GM12878 (cell line): ENCODE measurements at regions not wholly inside any gene's neighbourhood (a gene's known extent, or its start where the extent isn't known, plus 50 kb on each side); places are given as distances from the start of the nearest gene placed in this dataset.
A peak's percentile ranks its signal among the peaks of the same experiment; 100 is the strongest.

Source experiments
- ATAC-seq: fragments of 200-7000 bp; cut with Tn5 transposase; 3 replicates; pipeline ENCODE4 v1.9.1; 2020; ENCODE audit warnings: mild to moderate bottlenecking, moderate library complexity
- BruUV-seq: library from RNA; stranded (reverse); fragments of 400-500 nt; replicated peaks from 2 replicates; lab custom pipeline; 2021; lab: Mats Ljungman, UMichigan
- CTCF ChIA-PET: fragments of 300-600 bp; sonication (Branson Sonifier 250); formaldehyde crosslinking; extraction: SDS; loops from one replicate; lab custom pipeline; 2021; ENCODE audit warnings: inconsistent platforms; lab: Yijun Ruan, JAX
- POLR2A ChIA-PET: fragments of 350-600 bp; formaldehyde crosslinking; extraction: SDS; loops from one replicate; lab custom pipeline; 2021; ENCODE audit warnings: inconsistent platforms; lab: Charles Lee
- RAD21 ChIA-PET: fragments of 300-600 bp; sonication (Branson Sonifier 250); formaldehyde crosslinking; loops from one replicate; lab custom pipeline; 2023; ENCODE audit warnings: antibody characterized with exemption; ENCODE audit not compliant: unreplicated experiment; lab: Charles Lee
- SMC1A ChIA-PET: fragments of 300-600 bp; sonication (Branson Sonifier 250); formaldehyde crosslinking; loops from one replicate; lab custom pipeline; 2023; ENCODE audit not compliant: unreplicated experiment, uncharacterized antibody; lab: Charles Lee
- DNase-seq: peaks from one replicate; pipeline ENCODE4 v3.0.0-alpha.2; 2011; ENCODE audit warnings: low read depth, low spot score
- FAIRE-seq: peaks from 3 replicates; lab custom pipeline; 2011; peaks lifted over from hg19 to GRCh38; lab: Jason Lieb, UNC
- H2AFZ ChIP-seq: 2 replicates; pipeline ENCODE4 v1.6.0; 2011; ENCODE audit warnings: low read depth, low read length, control low read depth; ENCODE audit not compliant: control insufficient read depth
- H3K27ac ChIP-seq: 2 replicates; pipeline ENCODE4 v1.5.1; 2011; ENCODE audit warnings: control low read depth; ENCODE audit not compliant: control insufficient read depth, insufficient read depth
- H3K27me3 ChIP-seq, 2 experiments: replicated peaks in 1 of 2; 2 replicates each; pipeline versions ENCODE4 v1.6.0 to v1.6.1; 2011; ENCODE audit warnings: low read length in 1 of 2; ENCODE audit not compliant: control insufficient read depth in 2 of 2, insufficient read depth in 2 of 2
- H3K36me3 ChIP-seq, 2 experiments: 2 replicates each; pipeline ENCODE4 v1.5.1; 2011; ENCODE audit warnings: low read length in 1 of 2; ENCODE audit not compliant: control insufficient read depth in 2 of 2, insufficient read depth in 2 of 2
- H3K4me1 ChIP-seq: 2 replicates; pipeline ENCODE4 v1.6.1; 2011; ENCODE audit warnings: mild to moderate bottlenecking, low read length, moderate library complexity, mixed read lengths; ENCODE audit not compliant: control insufficient read depth, insufficient read depth
- H3K4me2 ChIP-seq: 2 replicates; pipeline ENCODE4 v1.6.0; 2011; ENCODE audit warnings: control low read depth; ENCODE audit not compliant: control insufficient read depth, insufficient read depth
- H3K4me3 ChIP-seq: fragments of 200-600 bp; sonication (generic); 2 replicates; pipeline ENCODE4 v1.5.1; 2016
- H3K79me2 ChIP-seq: 2 replicates; pipeline ENCODE4 v1.6.0; 2011; ENCODE audit warnings: low read length; ENCODE audit not compliant: control insufficient read depth, insufficient read depth
- H3K9ac ChIP-seq: 2 replicates; pipeline ENCODE4 v1.8.0; 2011; ENCODE audit warnings: low read length, control low read depth, mixed read lengths; ENCODE audit not compliant: control insufficient read depth, insufficient read depth
- H3K9me3 ChIP-seq: replicated peaks from 3 replicates; pipeline ENCODE4 v1.5.1; 2011; ENCODE audit warnings: mild to moderate bottlenecking, low read length; ENCODE audit not compliant: control insufficient read depth, insufficient read depth
- H4K20me1 ChIP-seq: 2 replicates; pipeline ENCODE4 v1.6.0; 2011; ENCODE audit not compliant: control insufficient read depth, insufficient read depth
- CBX3 ChIP-seq: fragments of 200-600 bp; sonication (generic); IDR thresholded peaks from 2 replicates; pipeline ENCODE4 v1.6.1; 2016; ENCODE audit warnings: low read depth, borderline replicate concordance
- DPF2 ChIP-seq: fragments of 450-650 bp; IDR thresholded peaks from 2 replicates; pipeline ENCODE4 v1.6.1; 2017; ENCODE audit warnings: mild to moderate bottlenecking
- GABPA ChIP-seq: IDR thresholded peaks from 2 replicates; pipeline ENCODE4 v1.6.1; 2014; ENCODE audit warnings: antibody characterized with exemption, low read depth, mild to moderate bottlenecking, inconsistent platforms
- HCFC1 ChIP-seq: fragments of 150-350 bp; IDR thresholded peaks from 2 replicates; pipeline ENCODE4 v1.6.1; 2014; ENCODE audit warnings: low read length
- IKZF2 ChIP-seq, 2 experiments: fragments of 450-650 bp; IDR thresholded peaks; 2 replicates each; pipeline ENCODE4 v1.6.1; 2017; ENCODE audit warnings: mild to moderate bottlenecking in 2 of 2, moderate library complexity in 2 of 2
- JUND ChIP-seq: IDR thresholded peaks from 2 replicates; pipeline ENCODE4 v1.6.1; 2012; ENCODE audit warnings: low read depth, mild to moderate bottlenecking, low read length, improper control_type of control experiment, moderate library complexity
- NFIC ChIP-seq: IDR thresholded peaks from 2 replicates; pipeline ENCODE4 v1.6.1; 2012; ENCODE audit warnings: low read depth, mild to moderate bottlenecking, inconsistent platforms, low read length, moderate library complexity
- NRF1 ChIP-seq: conservative IDR thresholded peaks from 2 replicates; pipeline ENCODE4 v1.6.1; 2011; ENCODE audit warnings: mild to moderate bottlenecking, low read depth, low read length, improper control_type of control experiment
- PAX8 ChIP-seq: fragments of 450-650 bp; IDR thresholded peaks from 2 replicates; pipeline ENCODE4 v1.6.1; 2017; ENCODE audit warnings: mild to moderate bottlenecking, moderate library complexity
- POLR2A ChIP-seq: IDR thresholded peaks from 2 replicates; pipeline ENCODE4 v1.6.1; 2011; ENCODE audit warnings: low read depth, mild to moderate bottlenecking, low read length
- POLR2AphosphoS2 ChIP-seq: IDR thresholded peaks from 2 replicates; pipeline ENCODE4 v1.6.1; 2011; ENCODE audit warnings: low read depth, mild to moderate bottlenecking, low read length, improper control_type of control experiment, moderate library complexity
- RBBP5 ChIP-seq: fragments of 200-600 bp; sonication (generic); conservative IDR thresholded peaks from 2 replicates; pipeline ENCODE4 v1.6.1; 2016
- RFX5 ChIP-seq: IDR thresholded peaks from 2 replicates; pipeline ENCODE4 v1.6.1; 2011; ENCODE audit warnings: low read depth, low read length, improper control_type of control experiment
- SIN3A ChIP-seq: IDR thresholded peaks from 2 replicates; pipeline ENCODE4 v1.6.1; 2012; ENCODE audit warnings: low read depth, low read length, improper control_type of control experiment
- STAT1 ChIP-seq: fragments of 450-650 bp; conservative IDR thresholded peaks from 2 replicates; pipeline ENCODE4 v1.6.1; 2014; ENCODE audit warnings: antibody characterized with exemption, mild to moderate bottlenecking
- USF1 ChIP-seq: IDR thresholded peaks from 2 replicates; pipeline ENCODE4 v1.6.1; 2011; ENCODE audit warnings: borderline replicate concordance, low read depth, mild to moderate bottlenecking, moderate library complexity, mixed read lengths, low read length; ENCODE audit not compliant: insufficient read depth; ENCODE audit errors: extremely low read length
- ZBTB11 ChIP-seq: fragments of 450-650 bp; formaldehyde crosslinking; IDR thresholded peaks from 2 replicates; pipeline ENCODE4 v1.5.0; 2022; ENCODE audit warnings: mild to moderate bottlenecking, missing genetic modification characterization
- ZNF384 ChIP-seq: IDR thresholded peaks from 2 replicates; pipeline ENCODE4 v1.6.1; 2012; ENCODE audit warnings: low read depth, mild to moderate bottlenecking, low read length, improper control_type of control experiment, borderline replicate concordance
- WGBS: methylation state at CpG from one replicate; pipeline ENCODE4 v1.1.6; 2016; ENCODE audit warnings: low lambda C conversion rate; ENCODE audit not compliant: insufficient replicate concordance, insufficient coverage; ENCODE audit errors: missing lambda C conversion rate; 5-methylcytosine and 5-hydroxymethylcytosine counted together
- in situ Hi-C: fragments of 300-500 bp; cut with MboI; formaldehyde crosslinking; loops from 9 replicates; pipeline ENCODE4 v1.14.3; 2018; ENCODE audit warnings: mixed read lengths
- intact Hi-C: fragments of 100-400 bp; cut with micrococcal nuclease; formaldehyde crosslinking; loops from one replicate; pipeline ENCODE4 v1.14.2; 2022; ENCODE audit not compliant: unreplicated experiment
- TF ChIP-seq, protein P1 (sequence below): fragments of 450-650 bp; IDR thresholded peaks from 2 replicates; pipeline ENCODE4 v1.6.1; 2017; ENCODE audit warnings: mild to moderate bottlenecking, moderate library complexity

DNA sequence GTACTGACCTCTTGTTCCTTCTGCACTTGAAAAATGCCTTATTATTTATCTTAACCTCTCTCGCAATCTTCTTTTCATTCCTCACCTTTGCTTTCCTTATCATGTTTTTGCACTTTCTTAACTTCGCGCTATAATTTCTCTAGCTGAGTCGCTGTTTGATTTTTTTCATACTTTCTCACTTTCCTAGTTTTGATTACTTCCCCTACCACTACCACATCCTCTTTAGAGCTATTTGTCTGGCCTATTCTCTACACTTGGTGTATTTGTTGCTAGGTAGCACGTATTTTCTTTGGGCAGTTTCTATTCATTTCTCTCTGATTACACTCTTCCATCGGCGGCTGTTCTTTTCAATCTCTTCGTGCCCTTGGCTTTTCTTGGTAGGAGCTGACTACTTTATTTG, 611.8 kb downstream of the BNC2 start:
- SMC1A ChIA-PET = interaction anchor here (1.4 kb wide), 1 partner anchor 217 kb away, joined by 3 read pairs; no protein-coding TSS in a partner anchor
- RAD21 ChIA-PET = interaction anchor here (0.6 kb wide), 1 partner anchor 431 kb away, joined by 3 read pairs; no protein-coding TSS in a partner anchor
- ATAC-seq = peak; percentile 78
- Histone ChIP-seq H3K9me3 (no peaks in the 10 kb centered on the region), H3K4me1 (no peaks in the 10 kb centered on the region), H3K79me2 (no peaks in the 10 kb centered on the region), H3K27me3 (no peaks in the 10 kb centered on the region), H4K20me1 (no peaks in the 10 kb centered on the region), H3K36me3 (no peaks in the 10 kb centered on the region), H3K4me3 (no peak overlapping the region), H3K4me2 (no peak overlapping the region), H3K9ac (no peak overlapping the region), H3K27ac (no peak overlapping the region), H2AFZ (no peak overlapping the region)
- DNase-seq = peak; percentile 19
- POLR2A ChIA-PET = no interaction called here
- CTCF ChIA-PET = no interaction called here
- intact Hi-C loops = no loop called here
- BruUV-seq = no TSS peak
- FAIRE-seq = no peak
- in situ Hi-C loops = no loop called here
- 31% methylated on average over 8 of the region's 8 CpGs for WGBS
- no peak for TF ChIP-seq DPF2
- TF ChIP-seq IKZF2 (IDR thresholded peaks at IDR 0.05) = peak; percentile 55 to 72; a peak in 2 of 4 replicates
- TF ChIP-seq ZNF384 = peak; percentile 67; the same call in 1 of the 2 replicates
- TF ChIP-seq ZBTB11 (CRISPR knock-in tag) = no peak
- no peak for TF ChIP-seq PAX8
- no peak for TF ChIP-seq NRF1
- peak; percentile 68; the same call in 1 of the 2 replicates for TF ChIP-seq RFX5
- TF ChIP-seq CBX3 = no peak
- TF ChIP-seq, protein P1, sequence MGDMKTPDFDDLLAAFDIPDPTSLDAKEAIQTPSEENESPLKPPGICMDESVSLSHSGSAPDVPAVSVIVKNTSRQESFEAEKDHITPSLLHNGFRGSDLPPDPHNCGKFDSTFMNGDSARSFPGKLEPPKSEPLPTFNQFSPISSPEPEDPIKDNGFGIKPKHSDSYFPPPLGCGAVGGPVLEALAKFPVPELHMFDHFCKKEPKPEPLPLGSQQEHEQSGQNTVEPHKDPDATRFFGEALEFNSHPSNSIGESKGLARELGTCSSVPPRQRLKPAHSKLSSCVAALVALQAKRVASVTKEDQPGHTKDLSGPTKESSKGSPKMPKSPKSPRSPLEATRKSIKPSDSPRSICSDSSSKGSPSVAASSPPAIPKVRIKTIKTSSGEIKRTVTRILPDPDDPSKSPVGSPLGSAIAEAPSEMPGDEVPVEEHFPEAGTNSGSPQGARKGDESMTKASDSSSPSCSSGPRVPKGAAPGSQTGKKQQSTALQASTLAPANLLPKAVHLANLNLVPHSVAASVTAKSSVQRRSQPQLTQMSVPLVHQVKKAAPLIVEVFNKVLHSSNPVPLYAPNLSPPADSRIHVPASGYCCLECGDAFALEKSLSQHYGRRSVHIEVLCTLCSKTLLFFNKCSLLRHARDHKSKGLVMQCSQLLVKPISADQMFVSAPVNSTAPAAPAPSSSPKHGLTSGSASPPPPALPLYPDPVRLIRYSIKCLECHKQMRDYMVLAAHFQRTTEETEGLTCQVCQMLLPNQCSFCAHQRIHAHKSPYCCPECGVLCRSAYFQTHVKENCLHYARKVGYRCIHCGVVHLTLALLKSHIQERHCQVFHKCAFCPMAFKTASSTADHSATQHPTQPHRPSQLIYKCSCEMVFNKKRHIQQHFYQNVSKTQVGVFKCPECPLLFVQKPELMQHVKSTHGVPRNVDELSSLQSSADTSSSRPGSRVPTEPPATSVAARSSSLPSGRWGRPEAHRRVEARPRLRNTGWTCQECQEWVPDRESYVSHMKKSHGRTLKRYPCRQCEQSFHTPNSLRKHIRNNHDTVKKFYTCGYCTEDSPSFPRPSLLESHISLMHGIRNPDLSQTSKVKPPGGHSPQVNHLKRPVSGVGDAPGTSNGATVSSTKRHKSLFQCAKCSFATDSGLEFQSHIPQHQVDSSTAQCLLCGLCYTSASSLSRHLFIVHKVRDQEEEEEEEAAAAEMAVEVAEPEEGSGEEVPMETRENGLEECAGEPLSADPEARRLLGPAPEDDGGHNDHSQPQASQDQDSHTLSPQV = no peak
- no peak for TF ChIP-seq HCFC1
- TF ChIP-seq NFIC = no peak
- TF ChIP-seq POLR2AphosphoS2 = no peak
- no peak for TF ChIP-seq GABPA
- TF ChIP-seq STAT1 = no peak
- no peak for TF ChIP-seq RBBP5
- TF ChIP-seq JUND = no peak
- TF ChIP-seq POLR2A = no peak
- no peak for TF ChIP-seq SIN3A
- no peak for TF ChIP-seq USF1
